Keratinocyte (primary cell): ENCODE measurements at regions not wholly inside any gene's neighbourhood (a gene's known extent, or its start where the extent isn't known, plus 50 kb on each side); places are given as distances from the start of the nearest gene placed in this dataset.

ENCODE experiments used
- DNase-seq: peaks from one replicate; pipeline ENCODE4 v3.0.0-alpha.2; 2011; ENCODE audit warnings: low read depth, missing footprints, low spot score
- FAIRE-seq: peaks from 2 replicates; lab custom pipeline; 2011; peaks lifted over from hg19 to GRCh38; lab: Jason Lieb, UNC
- H2AFZ ChIP-seq: 2 replicates; pipeline ENCODE4 v1.6.0; 2012; ENCODE audit warnings: low read length, control low read depth, inconsistent platforms; ENCODE audit not compliant: control insufficient read depth
- H3K27ac ChIP-seq: 2 replicates; pipeline ENCODE4 v1.5.1; 2011; ENCODE audit warnings: low read length; ENCODE audit not compliant: control insufficient read depth, insufficient read depth
- H3K27me3 ChIP-seq: 3 replicates; pipeline ENCODE4 v1.6.0; 2011; ENCODE audit warnings: low read length; ENCODE audit not compliant: control insufficient read depth, insufficient read depth; ENCODE audit errors: extremely low read depth
- H3K36me3 ChIP-seq, 2 experiments: 2 replicates in 1 of 2; 3 replicates in 1 of 2; pipeline ENCODE4 v1.5.1; 2011; ENCODE audit warnings: low read length in 2 of 2, mild to moderate bottlenecking in 1 of 2; ENCODE audit not compliant: control insufficient read depth in 2 of 2, insufficient read depth in 2 of 2; ENCODE audit errors: extremely low read depth in 1 of 2
- H3K4me1 ChIP-seq: 3 replicates; pipeline ENCODE4 v1.5.1; 2011; ENCODE audit warnings: low read length; ENCODE audit not compliant: control insufficient read depth, insufficient read depth; ENCODE audit errors: extremely low read depth
- H3K4me2 ChIP-seq: 3 replicates; pipeline ENCODE4 v1.6.0; 2011; ENCODE audit warnings: low read depth, low read length; ENCODE audit not compliant: control insufficient read depth, insufficient read depth; ENCODE audit errors: extremely low read depth
- H3K4me3 ChIP-seq, 3 experiments: fragments of 200-600 bp in 1 of 3; sonication (generic) in 1 of 3; 2 replicates in 2 of 3; 3 replicates in 1 of 3; pipeline ENCODE4 v1.5.1; 2011 to 2016; ENCODE audit warnings: low read length in 3 of 3, mild to moderate bottlenecking in 3 of 3, control low read depth in 2 of 3, inconsistent platforms in 1 of 3, low read depth in 1 of 3, mixed read lengths in 1 of 3, mixed run types in 1 of 3, moderate library complexity in 1 of 3; ENCODE audit not compliant: control insufficient read depth in 2 of 3, insufficient read depth in 2 of 3; ENCODE audit errors: extremely low read depth in 1 of 3
- H3K79me2 ChIP-seq: 2 replicates; pipeline ENCODE4 v1.6.0; 2012; ENCODE audit warnings: low read length; ENCODE audit not compliant: control insufficient read depth, insufficient read depth
- H3K9ac ChIP-seq: 3 replicates; pipeline ENCODE4 v1.6.0; 2011; ENCODE audit warnings: low read length; ENCODE audit not compliant: control insufficient read depth, insufficient read depth; ENCODE audit errors: extremely low read depth
- H3K9me1 ChIP-seq: 3 replicates; pipeline ENCODE4 v1.6.0; 2011; ENCODE audit warnings: low read length; ENCODE audit not compliant: control insufficient read depth, insufficient read depth; ENCODE audit errors: extremely low read depth
- H3K9me3 ChIP-seq: 2 replicates; pipeline ENCODE4 v1.5.1; 2012; ENCODE audit warnings: low read depth, low read length; ENCODE audit not compliant: control insufficient read depth
- H4K20me1 ChIP-seq: 3 replicates; pipeline ENCODE4 v1.6.0; 2011; ENCODE audit warnings: low read length; ENCODE audit not compliant: control insufficient read depth, insufficient read depth; ENCODE audit errors: extremely low read depth
- EZH2 ChIP-seq: IDR thresholded peaks from one replicate; pipeline ENCODE4 v1.6.1; 2012; ENCODE audit warnings: inconsistent platforms, mild to moderate bottlenecking, low read length, moderate library complexity
- dilution Hi-C: fragments of 300-500 bp; cut with MboI; formaldehyde crosslinking; loops from one replicate; pipeline ENCODE4 v1.7.0; 2020; ENCODE audit warnings: low sequenced_read_pairs; ENCODE audit not compliant: extremely low pct_ligation_motif_present
- TF ChIP-seq, protein P1 (sequence below), 3 experiments: IDR thresholded peaks in 1 of 3; conservative IDR thresholded peaks in 1 of 3; optimal IDR thresholded peaks in 1 of 3; 2 replicates in 2 of 3; 3 replicates in 1 of 3; pipeline versions ENCODE3 to v1.5.1; 2011; ENCODE audit warnings: low read length in 3 of 3, mild to moderate bottlenecking in 3 of 3, moderate library complexity in 2 of 3, control low read depth in 1 of 3, inconsistent platforms in 1 of 3; ENCODE audit not compliant: insufficient read depth in 2 of 3; ENCODE audit errors: extremely low read depth in 1 of 3

DNA sequence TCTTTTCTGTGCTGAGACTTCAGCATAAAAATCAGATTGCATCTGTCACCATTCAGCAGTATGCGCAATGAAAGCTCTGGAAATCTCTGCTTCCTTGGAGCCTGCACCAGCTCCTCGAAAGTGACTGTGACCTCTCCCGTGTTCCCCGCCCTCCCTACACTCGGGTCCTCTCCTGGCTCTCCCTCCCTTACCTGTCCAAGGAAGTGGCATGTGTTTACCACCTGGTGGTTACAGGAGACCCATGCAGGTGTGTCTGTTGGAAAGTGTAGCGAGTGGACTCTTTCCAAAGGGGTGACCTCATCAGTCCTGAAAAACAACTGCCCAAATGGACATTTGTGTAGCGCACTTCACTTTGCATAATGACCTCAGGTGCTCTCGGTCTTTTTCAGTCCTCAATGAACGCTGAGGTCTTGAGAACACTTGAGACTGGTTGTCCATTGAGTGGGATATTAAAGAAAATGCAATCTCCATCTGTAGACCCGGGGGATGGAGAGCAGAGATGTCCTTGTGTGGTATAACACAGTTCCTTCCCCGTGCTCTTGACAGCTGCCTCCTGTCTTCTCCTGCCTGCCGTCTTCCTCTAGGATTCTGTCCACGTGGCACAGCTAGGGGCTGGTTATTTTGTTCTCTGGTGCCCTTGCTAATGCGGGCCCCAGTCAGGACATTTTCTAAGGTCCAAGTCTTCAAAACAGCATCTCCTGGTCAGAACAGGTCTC lies 133.2 kb downstream of the ACKR3 start:
- Histone ChIP-seq H3K4me3 (no peak overlapping the region), H3K4me1 (peaks cover 2% of the 10 kb centered on the region), H3K27ac (no peak overlapping the region), H3K9me3 (no peaks in the 10 kb centered on the region), H3K9ac (no peak overlapping the region), H3K79me2 (no peaks in the 10 kb centered on the region), H3K4me2 (no peak overlapping the region), H3K9me1 (no peaks in the 10 kb centered on the region), H3K36me3 (no peaks in the 10 kb centered on the region), H2AFZ (no peak overlapping the region), H3K27me3 (no peaks in the 10 kb centered on the region), H4K20me1 (no peaks in the 10 kb centered on the region)
- DNase-seq (no peak), FAIRE-seq (no peak)
- dilution Hi-C loops, result no loop called here
- TF ChIP-seq EZH2, result no peak
- TF ChIP-seq, protein P1, sequence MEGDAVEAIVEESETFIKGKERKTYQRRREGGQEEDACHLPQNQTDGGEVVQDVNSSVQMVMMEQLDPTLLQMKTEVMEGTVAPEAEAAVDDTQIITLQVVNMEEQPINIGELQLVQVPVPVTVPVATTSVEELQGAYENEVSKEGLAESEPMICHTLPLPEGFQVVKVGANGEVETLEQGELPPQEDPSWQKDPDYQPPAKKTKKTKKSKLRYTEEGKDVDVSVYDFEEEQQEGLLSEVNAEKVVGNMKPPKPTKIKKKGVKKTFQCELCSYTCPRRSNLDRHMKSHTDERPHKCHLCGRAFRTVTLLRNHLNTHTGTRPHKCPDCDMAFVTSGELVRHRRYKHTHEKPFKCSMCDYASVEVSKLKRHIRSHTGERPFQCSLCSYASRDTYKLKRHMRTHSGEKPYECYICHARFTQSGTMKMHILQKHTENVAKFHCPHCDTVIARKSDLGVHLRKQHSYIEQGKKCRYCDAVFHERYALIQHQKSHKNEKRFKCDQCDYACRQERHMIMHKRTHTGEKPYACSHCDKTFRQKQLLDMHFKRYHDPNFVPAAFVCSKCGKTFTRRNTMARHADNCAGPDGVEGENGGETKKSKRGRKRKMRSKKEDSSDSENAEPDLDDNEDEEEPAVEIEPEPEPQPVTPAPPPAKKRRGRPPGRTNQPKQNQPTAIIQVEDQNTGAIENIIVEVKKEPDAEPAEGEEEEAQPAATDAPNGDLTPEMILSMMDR (optimal IDR thresholded peaks at IDR 0.05 in 1 of 3, IDR thresholded peaks at IDR 0.05 in 1 of 3, conservative IDR thresholded peaks at IDR 0.05 in 1 of 3; ENCODE audit: extremely low read depth in 1 of 3, insufficient read depth in 2 of 3, low read length in 3 of 3), result no peak

DNA sequence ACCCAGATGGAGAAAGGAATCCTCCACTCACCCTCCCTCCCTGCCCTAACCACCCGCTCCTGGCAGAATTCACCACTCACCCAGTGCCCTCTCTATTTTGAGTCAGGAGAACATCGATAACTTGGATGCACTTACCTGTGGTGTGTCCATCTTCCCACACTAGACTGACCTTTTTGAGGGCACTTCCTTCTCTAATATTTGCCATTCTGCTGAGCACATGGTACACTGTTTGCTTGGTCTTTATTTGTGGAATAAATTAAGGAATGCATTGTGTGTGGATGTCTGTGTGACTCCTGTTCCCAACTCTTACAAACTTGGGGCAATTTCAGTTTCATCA lies 133.7 kb downstream of the ACKR3 start:
- FAIRE-seq (no peak), DNase-seq (no peak)
- TF ChIP-seq EZH2, result no peak
- TF ChIP-seq, protein P1 (optimal IDR thresholded peaks at IDR 0.05 in 1 of 3, IDR thresholded peaks at IDR 0.05 in 1 of 3, conservative IDR thresholded peaks at IDR 0.05 in 1 of 3; ENCODE audit: extremely low read depth in 1 of 3, insufficient read depth in 2 of 3, low read length in 3 of 3), result no peak

More for the DNA sequence above, 133.7 kb downstream of the ACKR3 start:
- H3K27ac ChIP-seq, result no peak overlapping the region
- dilution Hi-C loops, result no loop called here
- no peak overlapping the region for H3K4me2 ChIP-seq
- no peak overlapping the region for H2AFZ ChIP-seq
- no peaks in the 10 kb centered on the region for H3K79me2 ChIP-seq
- peaks cover 2% of the 10 kb centered on the region for H3K4me1 ChIP-seq
- H3K4me3 ChIP-seq, result no peak overlapping the region
- H3K9me1 ChIP-seq, result no peaks in the 10 kb centered on the region
- H4K20me1 ChIP-seq, result no peaks in the 10 kb centered on the region
- H3K27me3 ChIP-seq, result no peaks in the 10 kb centered on the region
- no peaks in the 10 kb centered on the region for H3K36me3 ChIP-seq
- H3K9me3 ChIP-seq, result no peaks in the 10 kb centered on the region
- H3K9ac ChIP-seq, result no peak overlapping the region
